Stomach (tissue), 4 donors: ENCODE measurements at regions not wholly inside any gene's neighbourhood (a gene's known extent, or its start where the extent isn't known, plus 50 kb on each side); places are given as distances from the start of the nearest gene placed in this dataset.

Experiments
- CTCF ChIP-seq, 7 experiments: fragments of 450-650 bp in 4 of 7; fragments of 200-600 bp in 3 of 7; sonication (generic) in 3 of 7; IDR thresholded peaks; one replicate each; pipeline ENCODE4 v1.5.1; 2016 to 2019; ENCODE audit warnings: antibody characterized with exemption in 7 of 7, control low read depth in 2 of 7, mild to moderate bottlenecking in 1 of 7
- POLR2A ChIP-seq, 4 donors: fragments of 450-650 bp; IDR thresholded peaks; one replicate each; pipeline ENCODE4 v1.6.1; 2016; ENCODE audit warnings: antibody characterized with exemption in 4 of 4, control low read depth in 2 of 4, mild to moderate bottlenecking in 1 of 4, moderate library complexity in 1 of 4
- POLR2AphosphoS5 ChIP-seq, 3 donors: sonication (generic); formaldehyde crosslinking; IDR thresholded peaks; one replicate each; pipeline ENCODE4 v1.6.1; 2016; ENCODE audit warnings: antibody characterized with exemption in 3 of 3

DNA sequence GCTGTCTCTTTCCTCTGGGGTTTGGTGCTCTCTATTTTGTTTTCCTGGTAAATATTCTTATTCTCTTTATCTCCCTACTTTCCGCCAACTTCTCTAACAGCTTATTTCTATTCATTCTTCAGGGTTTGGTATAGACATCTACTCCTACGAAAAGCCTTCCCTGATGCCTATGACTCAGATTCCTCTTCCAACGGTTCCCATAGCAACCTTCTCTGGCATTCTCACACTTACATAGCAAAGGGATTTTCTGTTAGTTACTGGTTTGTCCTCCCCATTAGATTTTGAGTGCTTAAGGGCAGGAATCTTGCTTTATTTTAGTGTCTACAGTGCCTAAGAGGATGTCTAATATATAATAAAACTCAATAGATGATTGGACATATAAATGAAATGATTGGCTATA is 407.6 kb upstream of the DEPDC1 start:
- no peak for TF ChIP-seq CTCF (IDR thresholded peaks at IDR 0.05)
- no peak for TF ChIP-seq POLR2AphosphoS5 (IDR thresholded peaks at IDR 0.05)
- TF ChIP-seq POLR2A (IDR thresholded peaks at IDR 0.05): no peak
